HepG2 (cell line): ENCODE measurements at regions not wholly inside any gene's neighbourhood (a gene's known extent, or its start where the extent isn't known, plus 50 kb on each side); places are given as distances from the start of the nearest gene placed in this dataset.

ENCODE experiments used
- CTCF ChIP-seq: sonication (generic); formaldehyde crosslinking; IDR thresholded peaks from 2 replicates; pipeline ENCODE4 v1.5.0; 2020; ENCODE audit warnings: mild to moderate bottlenecking, missing genetic modification reagents, moderate library complexity
- EP300 ChIP-seq, 3 experiments: sonication (generic) in 1 of 3; formaldehyde crosslinking in 1 of 3; IDR thresholded peaks; 2 replicates each; pipeline versions ENCODE4 v1.5.1 to v1.6.1; 2011 to 2020; ENCODE audit warnings: low read depth in 2 of 3, low read length in 2 of 3, borderline replicate concordance in 1 of 3, improper control_type of control experiment in 1 of 3, mild to moderate bottlenecking in 1 of 3, missing genetic modification reagents in 1 of 3, moderate library complexity in 1 of 3
- PHF21A ChIP-seq: sonication (generic); formaldehyde crosslinking; IDR thresholded peaks from 2 replicates; pipeline ENCODE4 v1.5.0; 2020; ENCODE audit warnings: mild to moderate bottlenecking, missing genetic modification reagents
- RXRB ChIP-seq: IDR thresholded peaks from 2 replicates; pipeline ENCODE4 v1.6.1; 2016; ENCODE audit warnings: borderline replicate concordance, missing genetic modification reagents, missing compliant biosample characterization
- TAF1 ChIP-seq: sonication (generic); formaldehyde crosslinking; IDR thresholded peaks from 2 replicates; pipeline ENCODE4 v1.4.0; 2020; ENCODE audit warnings: missing genetic modification reagents
- ZBTB1 ChIP-seq: sonication (generic); formaldehyde crosslinking; IDR thresholded peaks from 2 replicates; pipeline ENCODE4 v1.4.0; 2020; ENCODE audit warnings: missing genetic modification reagents, borderline replicate concordance
- ZNF256 ChIP-seq: sonication (generic); formaldehyde crosslinking; conservative IDR thresholded peaks from 2 replicates; pipeline ENCODE4 v1.4.0; 2020; ENCODE audit warnings: missing genetic modification reagents
- ZNF281 ChIP-seq: sonication (generic); formaldehyde crosslinking; IDR thresholded peaks from 2 replicates; pipeline ENCODE4 v1.4.0; 2020; ENCODE audit warnings: missing genetic modification reagents, borderline replicate concordance

- TF ChIP-seq ZBTB1 (CRISPR knock-in tag) (no peak), ZNF281 (CRISPR knock-in tag) (no peak), TAF1 (no peak), CTCF (CRISPR knock-in tag) (no peak), PHF21A (CRISPR knock-in tag) (no peak), ZNF256 (CRISPR knock-in tag) (no peak), RXRB (CRISPR knock-in tag) (no peak), EP300 (IDR thresholded peaks at IDR 0.05; ENCODE audit: low read depth in 2 of 2, low read length in 2 of 2) (no peak), EP300 (CRISPR knock-in tag; IDR thresholded peaks at IDR 0.05; ENCODE audit: borderline replicate concordance) (no peak)
Observed at GRCh38 chr3:109982201-109982600, 644.9 kb upstream of the DPPA4 start.
